PC-9 (cell line): ENCODE measurements at regions not wholly inside any gene's neighbourhood (a gene's known extent, or its start where the extent isn't known, plus 50 kb on each side); places are given as distances from the start of the nearest gene placed in this dataset.

Experiments
- BruUV-seq: library from RNA; stranded (reverse); fragments of 400-500 nt; replicated peaks from 2 replicates; lab custom pipeline; 2021; lab: Mats Ljungman, UMichigan
- CTCF ChIA-PET: fragments of 300-600 bp; sonication (Branson Sonifier 250); formaldehyde crosslinking; loops from one replicate; lab custom pipeline; 2022; ENCODE audit warnings: antibody characterized with exemption; lab: Charles Lee
- POLR2A ChIA-PET: fragments of 300-600 bp; sonication (Branson Sonifier 250); formaldehyde crosslinking; loops from one replicate; lab custom pipeline; 2022; ENCODE audit warnings: antibody characterized with exemption; ENCODE audit not compliant: unreplicated experiment; lab: Charles Lee
- DNase-seq, 2 experiments: peaks; one replicate each; pipeline versions ENCODE4 v3.0.0 to v3.0.0-alpha.2; 2015 to 2022; ENCODE audit warnings: mixed read lengths in 1 of 2
- H2AFZ ChIP-seq: fragments of 200-600 bp; sonication (generic); 2 replicates; pipeline ENCODE4 v1.8.1; 2017; ENCODE audit warnings: antibody characterized with exemption
- H3F3A ChIP-seq: fragments of 200-600 bp; sonication (generic); 2 replicates; pipeline ENCODE4 v1.8.1; 2017; ENCODE audit warnings: antibody characterized with exemption, mild to moderate bottlenecking, low read depth; ENCODE audit not compliant: insufficient read depth
- H3K27ac ChIP-seq: fragments of 200-600 bp; sonication (generic); 2 replicates; pipeline ENCODE4 v1.6.1; 2016; ENCODE audit warnings: mixed run types
- H3K27me3 ChIP-seq: fragments of 200-600 bp; sonication (generic); 2 replicates; pipeline ENCODE4 v1.6.1; 2016; ENCODE audit warnings: low read depth, mixed run types; ENCODE audit not compliant: insufficient read depth
- H3K36me3 ChIP-seq: fragments of 200-600 bp; sonication (generic); 2 replicates; pipeline ENCODE4 v1.6.1; 2016; ENCODE audit warnings: low read depth, mixed run types
- H3K4me1 ChIP-seq: fragments of 200-600 bp; sonication (generic); replicated peaks from 2 replicates; pipeline ENCODE4 v1.6.1; 2016; ENCODE audit warnings: mixed run types; ENCODE audit not compliant: insufficient read depth
- H3K4me2 ChIP-seq: fragments of 200-600 bp; sonication (generic); 2 replicates; pipeline ENCODE4 v1.6.1; 2017; ENCODE audit warnings: mixed run types
- H3K4me3 ChIP-seq: fragments of 200-600 bp; sonication (generic); 2 replicates; pipeline ENCODE4 v1.6.1; 2016; ENCODE audit warnings: mixed run types
- H3K79me2 ChIP-seq: fragments of 200-600 bp; sonication (generic); 2 replicates; pipeline ENCODE4 v1.6.1; 2017; ENCODE audit warnings: low read depth, mixed run types
- H3K9me2 ChIP-seq: fragments of 200-600 bp; sonication (generic); 2 replicates; pipeline ENCODE4 v1.8.1; 2017; ENCODE audit warnings: mild to moderate bottlenecking; ENCODE audit not compliant: insufficient read depth
- H3K9me3 ChIP-seq: fragments of 200-600 bp; sonication (generic); 2 replicates; pipeline ENCODE4 v1.8.1; 2016; ENCODE audit warnings: low read depth; ENCODE audit not compliant: insufficient read depth
- H4K20me1 ChIP-seq: fragments of 200-600 bp; sonication (generic); 2 replicates; pipeline ENCODE4 v1.8.1; 2017; ENCODE audit not compliant: insufficient read depth
- EZH2 ChIP-seq: fragments of 200-600 bp; sonication (generic); IDR thresholded peaks from 2 replicates; pipeline ENCODE4 v1.8.0; 2017; ENCODE audit warnings: antibody characterized with exemption, low read depth
- intact Hi-C: fragments of 100-400 bp; cut with micrococcal nuclease; formaldehyde crosslinking; loops from one replicate; pipeline ENCODE4 v1.10.0; 2022; ENCODE audit not compliant: unreplicated experiment
- TF ChIP-seq, protein P1 (sequence below): fragments of 200-600 bp; sonication (generic); conservative IDR thresholded peaks from 2 replicates; pipeline ENCODE4 v1.6.1; 2017; ENCODE audit warnings: mixed run types, antibody characterized with exemption, mild to moderate bottlenecking, moderate library complexity

DNA sequence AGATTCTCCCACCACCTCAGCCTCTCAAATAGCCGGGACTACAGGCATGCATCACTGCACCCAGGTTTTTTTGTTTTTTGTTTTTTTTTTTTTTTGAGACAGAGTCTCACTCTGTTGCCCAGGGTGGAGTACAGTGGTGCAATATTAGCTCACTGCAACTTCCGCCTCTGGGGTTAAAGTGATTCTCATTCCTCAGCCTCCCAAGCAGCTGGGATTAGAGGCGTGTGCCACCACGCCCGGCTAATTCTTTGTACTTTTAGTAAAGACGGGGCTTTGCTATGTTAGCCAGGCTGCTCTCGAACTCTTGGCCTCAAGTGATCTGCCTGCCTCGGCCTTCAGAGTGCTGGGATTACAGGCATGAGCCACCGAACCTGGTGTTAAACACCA lies 107.5 kb upstream of the KIF5B start:
- TF ChIP-seq, protein P1, sequence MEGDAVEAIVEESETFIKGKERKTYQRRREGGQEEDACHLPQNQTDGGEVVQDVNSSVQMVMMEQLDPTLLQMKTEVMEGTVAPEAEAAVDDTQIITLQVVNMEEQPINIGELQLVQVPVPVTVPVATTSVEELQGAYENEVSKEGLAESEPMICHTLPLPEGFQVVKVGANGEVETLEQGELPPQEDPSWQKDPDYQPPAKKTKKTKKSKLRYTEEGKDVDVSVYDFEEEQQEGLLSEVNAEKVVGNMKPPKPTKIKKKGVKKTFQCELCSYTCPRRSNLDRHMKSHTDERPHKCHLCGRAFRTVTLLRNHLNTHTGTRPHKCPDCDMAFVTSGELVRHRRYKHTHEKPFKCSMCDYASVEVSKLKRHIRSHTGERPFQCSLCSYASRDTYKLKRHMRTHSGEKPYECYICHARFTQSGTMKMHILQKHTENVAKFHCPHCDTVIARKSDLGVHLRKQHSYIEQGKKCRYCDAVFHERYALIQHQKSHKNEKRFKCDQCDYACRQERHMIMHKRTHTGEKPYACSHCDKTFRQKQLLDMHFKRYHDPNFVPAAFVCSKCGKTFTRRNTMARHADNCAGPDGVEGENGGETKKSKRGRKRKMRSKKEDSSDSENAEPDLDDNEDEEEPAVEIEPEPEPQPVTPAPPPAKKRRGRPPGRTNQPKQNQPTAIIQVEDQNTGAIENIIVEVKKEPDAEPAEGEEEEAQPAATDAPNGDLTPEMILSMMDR, result no peak
- no peak for TF ChIP-seq EZH2
- H3K79me2 ChIP-seq, result no peaks in the 10 kb centered on the region
- intact Hi-C loops, result no loop called here
- CTCF ChIA-PET, result no interaction called here
- H3K27me3 ChIP-seq, result no peaks in the 10 kb centered on the region
- H3K9me3 ChIP-seq, result no peaks in the 10 kb centered on the region
- BruUV-seq, result no TSS peak
- H3K4me1 ChIP-seq, result no peaks in the 10 kb centered on the region
- H2AFZ ChIP-seq, result no peak overlapping the region
- POLR2A ChIA-PET, result no interaction called here
- H3K4me2 ChIP-seq, result no peak overlapping the region
- H4K20me1 ChIP-seq, result no peaks in the 10 kb centered on the region
- H3K9me2 ChIP-seq, result no peaks in the 10 kb centered on the region
- no peaks in the 10 kb centered on the region for H3K36me3 ChIP-seq
- DNase-seq, result no peak
- H3K4me3 ChIP-seq, result no peak overlapping the region
- H3K27ac ChIP-seq, result no peak overlapping the region
- H3F3A ChIP-seq, result no peaks in the 10 kb centered on the region

DNA sequence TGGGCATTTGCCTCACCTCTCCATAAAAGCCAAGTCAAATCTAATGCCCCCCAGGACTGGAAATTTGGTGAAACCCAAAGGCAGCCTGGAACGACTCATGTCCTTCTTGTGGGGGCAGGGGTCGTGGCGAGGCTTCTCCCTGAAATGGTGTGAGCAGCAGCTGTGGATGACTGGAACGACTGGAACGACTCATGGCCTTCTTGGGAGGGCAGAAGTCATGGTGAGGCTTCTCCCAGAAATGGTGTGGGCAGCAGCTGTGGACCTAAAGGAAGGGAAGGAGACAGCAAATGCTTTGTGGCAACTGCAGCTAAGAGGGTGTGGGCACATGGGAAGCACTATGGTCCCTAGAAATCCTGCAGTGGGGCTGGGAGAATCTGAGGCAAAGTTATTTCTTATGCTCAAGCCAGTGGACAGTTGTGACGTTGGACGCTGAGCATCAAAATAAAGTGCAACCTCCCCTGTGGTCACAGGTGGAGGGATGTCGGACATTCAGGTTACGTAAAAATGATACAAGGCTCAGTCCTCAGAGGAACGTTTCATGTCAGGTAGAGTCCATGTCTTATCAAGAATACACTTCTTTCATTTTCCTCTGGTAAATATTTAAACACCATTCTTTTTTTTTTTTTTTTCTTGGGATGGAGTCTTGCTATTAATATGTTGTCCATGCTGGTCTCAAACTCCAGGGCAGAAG lies 107.0 kb upstream of the KIF5B start:
- BruUV-seq, result no TSS peak
- no peak overlapping the region for H2AFZ ChIP-seq
- ChIA-PET POLR2A (no interaction called here), CTCF (no interaction called here)
- H3K9me3 ChIP-seq, result no peaks in the 10 kb centered on the region
- intact Hi-C loops, result no loop called here
- no peaks in the 10 kb centered on the region for H4K20me1 ChIP-seq
- H3K27me3 ChIP-seq, result no peaks in the 10 kb centered on the region
- no peaks in the 10 kb centered on the region for H3K9me2 ChIP-seq
- no peak for DNase-seq
- H3K79me2 ChIP-seq, result no peaks in the 10 kb centered on the region
- H3K36me3 ChIP-seq, result no peaks in the 10 kb centered on the region
- no peak overlapping the region for H3K27ac ChIP-seq
- no peak overlapping the region for H3K4me2 ChIP-seq
- H3K4me3 ChIP-seq, result no peak overlapping the region
- no peaks in the 10 kb centered on the region for H3F3A ChIP-seq
- TF ChIP-seq, protein P1, result no peak
- no peak for TF ChIP-seq EZH2
- no peaks in the 10 kb centered on the region for H3K4me1 ChIP-seq

DNA sequence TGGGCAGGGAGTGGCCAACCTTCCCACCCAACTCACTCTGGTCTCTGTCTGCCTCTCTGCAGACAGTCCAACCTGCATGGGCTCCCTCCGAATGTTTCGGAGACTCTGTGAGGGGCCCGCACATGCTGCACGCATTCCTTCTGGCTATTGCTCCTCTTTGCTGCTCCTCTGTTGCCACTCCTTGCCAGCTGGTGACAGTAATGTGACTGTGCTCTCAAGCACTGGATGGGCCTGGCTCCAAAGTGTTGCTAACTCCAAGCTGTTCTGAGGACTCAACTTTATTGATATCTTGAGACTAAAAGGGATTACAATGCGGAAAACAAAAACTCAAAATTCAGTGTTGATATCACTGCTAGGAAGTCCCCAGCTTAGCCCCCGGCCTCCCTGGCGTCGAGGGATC lies 105.4 kb upstream of the KIF5B start:
- Histone ChIP-seq H3K27ac (no peak overlapping the region), H3K27me3 (no peaks in the 10 kb centered on the region), H3K4me1 (peaks cover 4% of the 10 kb centered on the region; the same call in 1 of the 2 replicates), H2AFZ (no peak overlapping the region), H3F3A (peaks cover 1% of the 10 kb centered on the region), H4K20me1 (no peaks in the 10 kb centered on the region), H3K79me2 (no peaks in the 10 kb centered on the region), H3K36me3 (no peaks in the 10 kb centered on the region), H3K9me2 (no peaks in the 10 kb centered on the region), H3K4me3 (no peak overlapping the region), H3K4me2 (no peak overlapping the region), H3K9me3 (no peaks in the 10 kb centered on the region)
- POLR2A ChIA-PET, result no interaction called here
- CTCF ChIA-PET, result no interaction called here
- BruUV-seq, result no TSS peak
- intact Hi-C loops, result no loop called here
- no peak for DNase-seq
- TF ChIP-seq, protein P1, result no peak
- no peak for TF ChIP-seq EZH2
